Common myeloid progenitor, CD34-positive (primary cell): ENCODE measurements at regions not wholly inside any gene's neighbourhood (a gene's known extent, or its start where the extent isn't known, plus 50 kb on each side); places are given as distances from the start of the nearest gene placed in this dataset.
"Not testable (repeated sequence)": the region's sequence is repeated elsewhere in the genome, so short reads cannot be mapped to it uniquely, and the experiment has no call there.

Experiments used
- CTCF ChIA-PET: fragments of 350-600 bp; sonication (Branson Sonifier 250); formaldehyde crosslinking; loops from one replicate; lab custom pipeline; 2021; ENCODE audit warnings: antibody characterized with exemption; lab: Charles Lee
- POLR2A ChIA-PET: fragments of 350-600 bp; sonication (Branson Sonifier 250); formaldehyde crosslinking; loops from one replicate; lab custom pipeline; 2021; ENCODE audit warnings: antibody characterized with exemption; lab: Charles Lee
- DNase-seq, 3 donors: peaks; one replicate each; pipeline versions ENCODE4 v3.0.0 to v3.0.0-alpha.2; 2013
- H3K27ac ChIP-seq, 2 experiments: 1 replicate in 1 of 2; 2 replicates in 1 of 2; pipeline ENCODE4 v1.7.0; 2013; ENCODE audit warnings: inconsistent platforms in 2 of 2, low read length in 2 of 2, mild to moderate bottlenecking in 2 of 2, low read depth in 1 of 2, moderate library complexity in 1 of 2; ENCODE audit not compliant: severe bottlenecking in 2 of 2, insufficient read depth in 1 of 2, poor library complexity in 1 of 2
- H3K27me3 ChIP-seq, 5 experiments: replicated peaks in 2 of 5; 1 replicate in 3 of 5; 2 replicates in 2 of 5; pipeline versions ENCODE4 v1.6.1 to v1.7.0; 2013; ENCODE audit warnings: low read length in 4 of 5, mild to moderate bottlenecking in 2 of 5, moderate library complexity in 2 of 5, inconsistent platforms in 1 of 5; ENCODE audit not compliant: insufficient read depth in 5 of 5, control insufficient read depth in 4 of 5
- H3K36me3 ChIP-seq, 4 experiments: 1 replicate in 2 of 4; 2 replicates in 2 of 4; pipeline versions ENCODE4 v1.6.1 to v1.7.0; 2013; ENCODE audit warnings: low read length in 3 of 4, control low read depth in 1 of 4, mild to moderate bottlenecking in 1 of 4; ENCODE audit not compliant: control insufficient read depth in 4 of 4, insufficient read depth in 4 of 4
- H3K4me1 ChIP-seq, 4 experiments: 1 replicate in 3 of 4; 2 replicates in 1 of 4; pipeline versions ENCODE4 v1.6.1 to v1.7.1; 2013; ENCODE audit warnings: low read length in 3 of 4, mild to moderate bottlenecking in 3 of 4, control low read depth in 1 of 4, inconsistent platforms in 1 of 4, moderate library complexity in 1 of 4; ENCODE audit not compliant: control insufficient read depth in 4 of 4, insufficient read depth in 4 of 4; ENCODE audit errors: control extremely low read depth in 1 of 4
- H3K4me3 ChIP-seq, 7 experiments: 1 replicate in 4 of 7; 2 replicates in 3 of 7; pipeline versions ENCODE4 v1.5.1 to v1.7.0; 2013; ENCODE audit warnings: mild to moderate bottlenecking in 7 of 7, low read length in 6 of 7, moderate library complexity in 6 of 7, inconsistent platforms in 2 of 7, low read depth in 2 of 7, control low read depth in 1 of 7; ENCODE audit not compliant: insufficient read depth in 4 of 7, control insufficient read depth in 1 of 7; ENCODE audit errors: extremely low read depth in 1 of 7
- H3K9me3 ChIP-seq, 5 experiments: 1 replicate in 4 of 5; 2 replicates in 1 of 5; pipeline versions ENCODE4 v1.6.1 to v1.7.1; 2013; ENCODE audit warnings: low read length in 4 of 5, mild to moderate bottlenecking in 2 of 5, inconsistent platforms in 1 of 5, low read depth in 1 of 5, moderate library complexity in 1 of 5; ENCODE audit not compliant: control insufficient read depth in 4 of 5, insufficient read depth in 2 of 5; ENCODE audit errors: control extremely low read depth in 1 of 5
- WGBS: methylation state at CpG from one replicate; pipeline ENCODE4 v1.1.5; 2013; ENCODE audit not compliant: insufficient coverage; 5-methylcytosine and 5-hydroxymethylcytosine counted together

- DNase-seq = peak; percentile 17 to 53 (median 45)
- Histone ChIP-seq H3K4me3 (no peak overlapping the region), H3K4me1 (no peaks in the 10 kb centered on the region), H3K36me3 (no peaks in the 10 kb centered on the region), H3K9me3 (peaks cover 0 to 8% (median 0%) of the 10 kb centered on the region in 5 experiments), H3K27ac (no peak overlapping the region), H3K27me3 (no peaks in the 10 kb centered on the region)
- ChIA-PET POLR2A (no interaction called here), CTCF (interaction anchor here (0.5 to 1.7 kb wide), 7 partner anchors 14 to 520 kb away, joined by 3 to 12 read pairs (median 4); no protein-coding TSS in a partner anchor)
- WGBS = 61% methylated on average over 2 of the region's 6 CpGs
These were observed 642.2 kb downstream of the SH2D4B start for GRCh38 chr10:81179805-81180452.

GRCh38 chr10:81182296-81182695, 644.6 kb downstream of the SH2D4B start:
- H3K4me1 ChIP-seq = no peaks in the 10 kb centered on the region
- no peak overlapping the region for H3K4me3 ChIP-seq
- WGBS = 86% methylated on average over 8 of the region's 13 CpGs
- no peaks in the 10 kb centered on the region for H3K27me3 ChIP-seq
- H3K9me3 ChIP-seq = peaks cover 0 to 6% (median 0%) of the 10 kb centered on the region in 5 experiments
- no peak overlapping the region for H3K27ac ChIP-seq
- no peak for DNase-seq
- ChIA-PET POLR2A (no interaction called here), CTCF (no interaction called here)
- no peaks in the 10 kb centered on the region for H3K36me3 ChIP-seq

GRCh38 chr10:81192221-81192788, 654.6 kb downstream of the SH2D4B start:
- ChIA-PET POLR2A (no interaction called here), CTCF (no interaction called here)
- no peak for DNase-seq
- H3K27me3 ChIP-seq = peaks cover 0 to 1% (median 0%) of the 10 kb centered on the region in 5 experiments
- H3K4me3 ChIP-seq = no peak overlapping the region
- WGBS = 79% methylated on average over 4 of the region's 6 CpGs
- no peak overlapping the region for H3K27ac ChIP-seq
- no peaks in the 10 kb centered on the region for H3K9me3 ChIP-seq
- no peaks in the 10 kb centered on the region for H3K4me1 ChIP-seq
- H3K36me3 ChIP-seq = no peaks in the 10 kb centered on the region

GRCh38 chr10:81200801-81201200, 663.1 kb downstream of the SH2D4B start:
- POLR2A ChIA-PET = no interaction called here
- CTCF ChIA-PET = no interaction called here

GRCh38 chr10:81207359-81207758, 667.6 kb upstream of the NRG3 start:
- H3K4me3 ChIP-seq, DNase-seq, H3K4me1 ChIP-seq, H3K27ac ChIP-seq, CTCF ChIA-PET, H3K27me3 ChIP-seq, H3K9me3 ChIP-seq, POLR2A ChIA-PET, H3K36me3 ChIP-seq: not testable (repeated sequence)
- WGBS = 95% methylated on average over 2 of the region's 5 CpGs

More at GRCh38 chr10:81200801-81201200, 663.1 kb downstream of the SH2D4B start:
- no peak overlapping the region for H3K27ac ChIP-seq
- no peaks in the 10 kb centered on the region for H3K27me3 ChIP-seq
- DNase-seq = no peak
- WGBS = no CpG with 5 or more reads among the region's 2 CpGs
- no peaks in the 10 kb centered on the region for H3K9me3 ChIP-seq
- H3K4me1 ChIP-seq = no peaks in the 10 kb centered on the region
- no peaks in the 10 kb centered on the region for H3K36me3 ChIP-seq
- H3K4me3 ChIP-seq = no peak overlapping the region

- ChIA-PET CTCF (no interaction called here), POLR2A (no interaction called here)
- Histone ChIP-seq H3K27me3 (no peaks in the 10 kb centered on the region), H3K4me3 (no peak overlapping the region), H3K36me3 (no peaks in the 10 kb centered on the region), H3K4me1 (no peaks in the 10 kb centered on the region), H3K27ac (no peak overlapping the region), H3K9me3 (no peaks in the 10 kb centered on the region)
- WGBS = 100% methylated on average over 1 of the region's 1 CpG
- no peak for DNase-seq
These were observed 661.6 kb upstream of the NRG3 start for GRCh38 chr10:81213370-81213769.

- no peaks in the 10 kb centered on the region for H3K4me1 ChIP-seq
- H3K4me3 ChIP-seq = no peak overlapping the region
- H3K27me3 ChIP-seq = no peaks in the 10 kb centered on the region
- no peaks in the 10 kb centered on the region for H3K9me3 ChIP-seq
- ChIA-PET CTCF (no interaction called here), POLR2A (no interaction called here)
- H3K27ac ChIP-seq = no peak overlapping the region
- WGBS = 96% methylated on average over 2 of the region's 3 CpGs
- DNase-seq = no peak
- no peaks in the 10 kb centered on the region for H3K36me3 ChIP-seq
These were observed 659.5 kb upstream of the NRG3 start for GRCh38 chr10:81215498-81215897.
